ENCODE measurements at regions not wholly inside any gene's neighbourhood (a gene's known extent, or its start where the extent isn't known, plus 50 kb on each side); places are given as distances from the start of the nearest gene placed in this dataset.

GRCh38 chr15:93881310-93881709, 350.1 kb upstream of the MCTP2 start:
- Histone ChIP-seq H3K9me3 (ENCODE audit: insufficient read depth, low read depth, low read length) (no peaks in the 10 kb centered on the region), H3K36me3 (ENCODE audit: control insufficient read depth in 1 of 2, insufficient read depth in 2 of 2, low read length in 2 of 2) (no peaks in the 10 kb centered on the region), H3K4me1 (ENCODE audit: control insufficient read depth in 1 of 2, insufficient read depth in 2 of 2, low read length in 2 of 2) (no peaks in the 10 kb centered on the region), H3K4me2 (ENCODE audit: low read length) (no peak overlapping the region), H3K14ac (ENCODE audit: low read length) (no peak overlapping the region), H2BK5ac (ENCODE audit: low read depth, low read length, poor library complexity) (no peak overlapping the region), H3K27ac (ENCODE audit: low read depth, low read length) (no peak overlapping the region), H3K4me3 (ENCODE audit: low read depth, low read length) (no peak overlapping the region), H3K9ac (ENCODE audit: low read length) (no peak overlapping the region), H2BK120ac (ENCODE audit: insufficient read depth, low read length, poor library complexity) (no peak overlapping the region), H3K18ac (ENCODE audit: low read length) (no peak overlapping the region), H4K91ac (ENCODE audit: low read depth, low read length) (no peak overlapping the region), H2AFZ (ENCODE audit: insufficient read depth, low read length, poor library complexity) (no peak overlapping the region), H2AK5ac (ENCODE audit: low read length) (no peak overlapping the region), H3K79me2 (ENCODE audit: control insufficient read depth, insufficient read depth, low read length, poor library complexity) (no peaks in the 10 kb centered on the region), H3K23ac (ENCODE audit: low read length) (no peak overlapping the region), H3K79me1 (ENCODE audit: low read length) (no peaks in the 10 kb centered on the region), H2BK12ac (ENCODE audit: low read length) (no peak overlapping the region), H3K27me3 (ENCODE audit: insufficient read depth, low read length) (no peaks in the 10 kb centered on the region), H3K4ac (ENCODE audit: low read depth, low read length) (no peak overlapping the region), H4K12ac (ENCODE audit: low read depth, low read length) (no peak overlapping the region), H4K8ac (ENCODE audit: low read depth, low read length) (no peak overlapping the region)
- DNase-seq: no peak

GRCh38 chr15:93880358-93880757, 351.0 kb upstream of the MCTP2 start:
- no peak overlapping the region for H4K91ac ChIP-seq (ENCODE audit: low read depth, low read length)
- H3K4ac ChIP-seq (ENCODE audit: low read depth, low read length): no peak overlapping the region
- no peaks in the 10 kb centered on the region for H3K79me1 ChIP-seq (ENCODE audit: low read length)
- H3K18ac ChIP-seq (ENCODE audit: low read length): no peak overlapping the region
- H3K27ac ChIP-seq (ENCODE audit: low read depth, low read length): no peak overlapping the region
- no peak overlapping the region for H4K8ac ChIP-seq (ENCODE audit: low read depth, low read length)
- H4K12ac ChIP-seq (ENCODE audit: low read depth, low read length): no peak overlapping the region
- H3K23ac ChIP-seq (ENCODE audit: low read length): no peak overlapping the region
- no peak overlapping the region for H2AK5ac ChIP-seq (ENCODE audit: low read length)
- H3K9me3 ChIP-seq (ENCODE audit: insufficient read depth, low read depth, low read length): no peaks in the 10 kb centered on the region
- no peak overlapping the region for H3K4me3 ChIP-seq (ENCODE audit: low read depth, low read length)
- no peak overlapping the region for H3K9ac ChIP-seq (ENCODE audit: low read length)
- DNase-seq: no peak
- H2BK120ac ChIP-seq (ENCODE audit: insufficient read depth, low read length, poor library complexity): no peak overlapping the region
- no peak overlapping the region for H2BK12ac ChIP-seq (ENCODE audit: low read length)
- H3K36me3 ChIP-seq (ENCODE audit: control insufficient read depth in 1 of 2, insufficient read depth in 2 of 2, low read length in 2 of 2): no peaks in the 10 kb centered on the region
- H3K79me2 ChIP-seq (ENCODE audit: control insufficient read depth, insufficient read depth, low read length, poor library complexity): no peaks in the 10 kb centered on the region
- H3K4me2 ChIP-seq (ENCODE audit: low read length): no peak overlapping the region
- H3K27me3 ChIP-seq (ENCODE audit: insufficient read depth, low read length): no peaks in the 10 kb centered on the region
- no peak overlapping the region for H2BK5ac ChIP-seq (ENCODE audit: low read depth, low read length, poor library complexity)
- no peak overlapping the region for H2AFZ ChIP-seq (ENCODE audit: insufficient read depth, low read length, poor library complexity)
- WGBS (ENCODE audit: extremely low coverage, insufficient coverage, insufficient read length): no CpG with 5 or more reads among the region's 1 CpG
- no peaks in the 10 kb centered on the region for H3K4me1 ChIP-seq (ENCODE audit: control insufficient read depth in 1 of 2, insufficient read depth in 2 of 2, low read length in 2 of 2)
- H3K14ac ChIP-seq (ENCODE audit: low read length): no peak overlapping the region

DNA sequence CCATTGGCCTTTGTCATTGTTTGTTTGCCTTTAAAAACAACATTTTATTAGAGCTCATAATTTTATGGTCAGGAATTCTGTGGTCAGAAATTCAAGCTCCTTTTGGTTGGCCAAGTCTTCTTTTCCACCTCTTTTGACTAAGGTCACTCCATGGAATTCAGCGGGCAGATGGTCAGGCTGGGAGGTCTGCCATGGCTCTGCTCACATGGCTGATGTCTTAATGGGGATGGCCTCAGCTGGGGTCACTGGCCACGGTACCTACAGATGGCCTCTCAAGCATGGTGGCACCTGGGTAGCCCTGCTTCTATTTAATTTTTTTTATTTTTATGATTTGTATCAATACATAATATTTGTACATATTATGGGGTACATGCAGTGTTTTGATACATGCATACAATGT, 360.8 kb upstream of the MCTP2 start:
- DNase-seq: no peak
- Histone ChIP-seq H4K12ac (ENCODE audit: low read depth, low read length) (no peak overlapping the region), H3K79me2 (ENCODE audit: control insufficient read depth, insufficient read depth, low read length, poor library complexity) (no peaks in the 10 kb centered on the region), H3K79me1 (ENCODE audit: low read length) (no peaks in the 10 kb centered on the region), H2BK120ac (ENCODE audit: insufficient read depth, low read length, poor library complexity) (no peak overlapping the region), H3K27me3 (ENCODE audit: insufficient read depth, low read length) (no peaks in the 10 kb centered on the region), H3K4ac (ENCODE audit: low read depth, low read length) (no peak overlapping the region), H3K9ac (ENCODE audit: low read length) (no peak overlapping the region), H4K91ac (ENCODE audit: low read depth, low read length) (no peak overlapping the region), H3K4me2 (ENCODE audit: low read length) (no peak overlapping the region), H2BK5ac (ENCODE audit: low read depth, low read length, poor library complexity) (no peak overlapping the region), H3K18ac (ENCODE audit: low read length) (no peak overlapping the region), H3K4me3 (ENCODE audit: low read depth, low read length) (no peak overlapping the region), H3K36me3 (ENCODE audit: control insufficient read depth in 1 of 2, insufficient read depth in 2 of 2, low read length in 2 of 2) (no peaks in the 10 kb centered on the region), H2AK5ac (ENCODE audit: low read length) (no peak overlapping the region), H4K8ac (ENCODE audit: low read depth, low read length) (no peak overlapping the region), H3K23ac (ENCODE audit: low read length) (no peak overlapping the region), H2AFZ (ENCODE audit: insufficient read depth, low read length, poor library complexity) (no peak overlapping the region), H3K27ac (ENCODE audit: low read depth, low read length) (no peak overlapping the region), H3K14ac (ENCODE audit: low read length) (no peak overlapping the region), H2BK12ac (ENCODE audit: low read length) (no peak overlapping the region), H3K9me3 (ENCODE audit: insufficient read depth, low read depth, low read length) (no peaks in the 10 kb centered on the region), H3K4me1 (ENCODE audit: control insufficient read depth in 1 of 2, insufficient read depth in 2 of 2, low read length in 2 of 2) (no peaks in the 10 kb centered on the region)
- WGBS (ENCODE audit: extremely low coverage, insufficient coverage, insufficient read length): no CpG with 5 or more reads among the region's 2 CpGs

GRCh38 chr15:93866948-93867347, 364.4 kb upstream of the MCTP2 start:
- H3K4me2 ChIP-seq (ENCODE audit: low read length): no peak overlapping the region
- H3K23ac ChIP-seq (ENCODE audit: low read length): no peak overlapping the region
- no peak overlapping the region for H2AFZ ChIP-seq (ENCODE audit: insufficient read depth, low read length, poor library complexity)
- H4K8ac ChIP-seq (ENCODE audit: low read depth, low read length): no peak overlapping the region
- no peak overlapping the region for H3K14ac ChIP-seq (ENCODE audit: low read length)
- DNase-seq: no peak
- H3K4me3 ChIP-seq (ENCODE audit: low read depth, low read length): no peak overlapping the region
- H3K27ac ChIP-seq (ENCODE audit: low read depth, low read length): no peak overlapping the region
- H2BK5ac ChIP-seq (ENCODE audit: low read depth, low read length, poor library complexity): no peak overlapping the region
- H4K12ac ChIP-seq (ENCODE audit: low read depth, low read length): no peak overlapping the region
- no peaks in the 10 kb centered on the region for H3K9me3 ChIP-seq (ENCODE audit: insufficient read depth, low read depth, low read length)
- no peak overlapping the region for H2BK12ac ChIP-seq (ENCODE audit: low read length)
- H2AK5ac ChIP-seq (ENCODE audit: low read length): no peak overlapping the region
- no peak overlapping the region for H4K91ac ChIP-seq (ENCODE audit: low read depth, low read length)
- H3K4me1 ChIP-seq (ENCODE audit: control insufficient read depth in 1 of 2, insufficient read depth in 2 of 2, low read length in 2 of 2): no peaks in the 10 kb centered on the region
- no peak overlapping the region for H2BK120ac ChIP-seq (ENCODE audit: insufficient read depth, low read length, poor library complexity)
- no peak overlapping the region for H3K4ac ChIP-seq (ENCODE audit: low read depth, low read length)
- H3K27me3 ChIP-seq (ENCODE audit: insufficient read depth, low read length): no peaks in the 10 kb centered on the region
- no CpG with 5 or more reads among the region's 1 CpG for WGBS (ENCODE audit: extremely low coverage, insufficient coverage, insufficient read length)
- no peaks in the 10 kb centered on the region for H3K79me2 ChIP-seq (ENCODE audit: control insufficient read depth, insufficient read depth, low read length, poor library complexity)
- H3K79me1 ChIP-seq (ENCODE audit: low read length): no peaks in the 10 kb centered on the region
- no peaks in the 10 kb centered on the region for H3K36me3 ChIP-seq (ENCODE audit: control insufficient read depth in 1 of 2, insufficient read depth in 2 of 2, low read length in 2 of 2)
- H3K18ac ChIP-seq (ENCODE audit: low read length): no peak overlapping the region
- no peak overlapping the region for H3K9ac ChIP-seq (ENCODE audit: low read length)

DNA sequence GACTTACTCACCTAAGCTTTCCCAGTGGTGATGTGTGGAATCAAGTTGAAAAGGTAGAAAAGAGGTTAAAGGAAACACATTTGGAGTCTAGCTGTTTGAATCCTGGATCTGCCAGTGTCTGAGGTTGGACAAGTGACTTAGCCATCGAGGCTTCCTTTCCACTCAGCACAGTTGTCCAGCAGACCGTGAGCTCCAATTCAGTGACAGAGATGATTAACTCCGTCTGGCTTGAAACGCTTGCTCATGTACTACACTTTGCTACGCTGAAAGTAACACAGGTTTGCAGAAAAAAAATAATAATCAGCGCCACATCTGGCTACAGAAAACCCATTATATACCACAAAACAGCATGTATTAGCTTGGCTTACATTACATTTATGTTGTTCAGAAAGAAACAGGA, 364.9 kb upstream of the MCTP2 start:
- H2AK5ac ChIP-seq (ENCODE audit: low read length): no peak overlapping the region
- no peak overlapping the region for H4K12ac ChIP-seq (ENCODE audit: low read depth, low read length)
- no peak overlapping the region for H3K18ac ChIP-seq (ENCODE audit: low read length)
- H3K36me3 ChIP-seq (ENCODE audit: control insufficient read depth in 1 of 2, insufficient read depth in 2 of 2, low read length in 2 of 2): no peaks in the 10 kb centered on the region
- H2BK5ac ChIP-seq (ENCODE audit: low read depth, low read length, poor library complexity): no peak overlapping the region
- no peak overlapping the region for H3K4ac ChIP-seq (ENCODE audit: low read depth, low read length)
- no peak overlapping the region for H4K8ac ChIP-seq (ENCODE audit: low read depth, low read length)
- no peaks in the 10 kb centered on the region for H3K79me1 ChIP-seq (ENCODE audit: low read length)
- no peak overlapping the region for H3K4me3 ChIP-seq (ENCODE audit: low read depth, low read length)
- H3K23ac ChIP-seq (ENCODE audit: low read length): no peak overlapping the region
- DNase-seq: no peak
- no CpG with 5 or more reads among the region's 6 CpGs for WGBS (ENCODE audit: extremely low coverage, insufficient coverage, insufficient read length)
- no peaks in the 10 kb centered on the region for H3K79me2 ChIP-seq (ENCODE audit: control insufficient read depth, insufficient read depth, low read length, poor library complexity)
- H3K14ac ChIP-seq (ENCODE audit: low read length): no peak overlapping the region
- H3K4me1 ChIP-seq (ENCODE audit: control insufficient read depth in 1 of 2, insufficient read depth in 2 of 2, low read length in 2 of 2): no peaks in the 10 kb centered on the region
- H3K9me3 ChIP-seq (ENCODE audit: insufficient read depth, low read depth, low read length): no peaks in the 10 kb centered on the region
- H3K27me3 ChIP-seq (ENCODE audit: insufficient read depth, low read length): no peaks in the 10 kb centered on the region
- H4K91ac ChIP-seq (ENCODE audit: low read depth, low read length): no peak overlapping the region
- no peak overlapping the region for H3K27ac ChIP-seq (ENCODE audit: low read depth, low read length)
- no peak overlapping the region for H2BK120ac ChIP-seq (ENCODE audit: insufficient read depth, low read length, poor library complexity)
- H3K4me2 ChIP-seq (ENCODE audit: low read length): no peak overlapping the region
- H2AFZ ChIP-seq (ENCODE audit: insufficient read depth, low read length, poor library complexity): no peak overlapping the region
- H2BK12ac ChIP-seq (ENCODE audit: low read length): no peak overlapping the region
- H3K9ac ChIP-seq (ENCODE audit: low read length): no peak overlapping the region

All from trophoblast cell (in vitro differentiated cells and primary cell).